Fibroblast of lung (primary cell): ENCODE measurements at regions not wholly inside any gene's neighbourhood (a gene's known extent, or its start where the extent isn't known, plus 50 kb on each side); places are given as distances from the start of the nearest gene placed in this dataset.

Source experiments
- EZH2 ChIP-seq: IDR thresholded peaks from 2 replicates; pipeline ENCODE4 v1.5.1; 2012; ENCODE audit warnings: low read length, control low read depth, mild to moderate bottlenecking; ENCODE audit errors: missing control alignments
- TF ChIP-seq, protein P1 (sequence below), 2 donors: IDR thresholded peaks in 1 of 2; conservative IDR thresholded peaks in 1 of 2; 1 replicate in 1 of 2; 2 replicates in 1 of 2; pipeline ENCODE4 v1.5.1; 2011 to 2012; ENCODE audit warnings: low read length in 2 of 2, control low read depth in 1 of 2, inconsistent platforms in 1 of 2, low read depth in 1 of 2, mild to moderate bottlenecking in 1 of 2

DNA sequence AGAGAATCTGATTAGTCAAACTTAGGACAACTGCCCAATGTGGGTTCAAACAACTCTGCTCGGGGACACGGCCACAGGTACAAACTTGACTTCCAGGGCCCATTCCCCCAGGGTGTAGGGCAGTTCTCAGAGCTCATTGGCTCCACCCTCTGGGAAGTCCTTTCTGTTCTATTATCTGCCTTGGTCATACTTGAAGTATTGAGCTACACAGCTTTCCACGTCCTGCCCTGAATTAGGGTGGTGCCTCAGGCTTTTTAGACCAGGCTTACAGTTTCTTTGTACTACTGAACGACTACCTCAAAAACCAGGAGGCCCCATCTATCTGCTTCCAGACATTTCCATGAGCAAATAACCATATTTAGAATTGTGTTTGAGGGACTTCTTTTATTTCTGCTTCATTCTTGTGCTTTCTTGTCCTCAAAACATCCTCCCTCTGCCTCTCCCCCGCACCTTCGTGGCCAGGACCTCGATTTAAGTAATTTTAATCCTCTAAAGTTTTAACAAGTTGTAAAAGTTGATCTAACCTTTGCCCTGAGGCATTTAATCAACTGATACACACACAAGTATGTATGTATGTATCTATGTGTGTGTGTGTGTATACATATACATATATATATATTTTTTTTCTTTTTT is 281.7 kb upstream of the AMIGO2 start:
- TF ChIP-seq, protein P1, sequence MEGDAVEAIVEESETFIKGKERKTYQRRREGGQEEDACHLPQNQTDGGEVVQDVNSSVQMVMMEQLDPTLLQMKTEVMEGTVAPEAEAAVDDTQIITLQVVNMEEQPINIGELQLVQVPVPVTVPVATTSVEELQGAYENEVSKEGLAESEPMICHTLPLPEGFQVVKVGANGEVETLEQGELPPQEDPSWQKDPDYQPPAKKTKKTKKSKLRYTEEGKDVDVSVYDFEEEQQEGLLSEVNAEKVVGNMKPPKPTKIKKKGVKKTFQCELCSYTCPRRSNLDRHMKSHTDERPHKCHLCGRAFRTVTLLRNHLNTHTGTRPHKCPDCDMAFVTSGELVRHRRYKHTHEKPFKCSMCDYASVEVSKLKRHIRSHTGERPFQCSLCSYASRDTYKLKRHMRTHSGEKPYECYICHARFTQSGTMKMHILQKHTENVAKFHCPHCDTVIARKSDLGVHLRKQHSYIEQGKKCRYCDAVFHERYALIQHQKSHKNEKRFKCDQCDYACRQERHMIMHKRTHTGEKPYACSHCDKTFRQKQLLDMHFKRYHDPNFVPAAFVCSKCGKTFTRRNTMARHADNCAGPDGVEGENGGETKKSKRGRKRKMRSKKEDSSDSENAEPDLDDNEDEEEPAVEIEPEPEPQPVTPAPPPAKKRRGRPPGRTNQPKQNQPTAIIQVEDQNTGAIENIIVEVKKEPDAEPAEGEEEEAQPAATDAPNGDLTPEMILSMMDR (conservative IDR thresholded peaks at IDR 0.05 in 1 of 2, IDR thresholded peaks at IDR 0.05 in 1 of 2; ENCODE audit: low read depth in 1 of 2, low read length in 2 of 2) = no peak
- no peak for TF ChIP-seq EZH2
